ENCODE measurements at regions not wholly inside any gene's neighbourhood (a gene's known extent, or its start where the extent isn't known, plus 50 kb on each side); places are given as distances from the start of the nearest gene placed in this dataset.
A peak's percentile ranks its signal among the peaks of the same experiment; 100 is the strongest.
"Not testable (repeated sequence)": the region's sequence is repeated elsewhere in the genome, so short reads cannot be mapped to it uniquely, and the experiment has no call there.

- ATAC-seq: no peak
- Mint-ChIP-seq H3K4me3 (no peak overlapping the region), H3K4me1 (no peaks in the 10 kb centered on the region), H3K27me3 (no peaks in the 10 kb centered on the region), H3K27ac (no peak overlapping the region), H3K9me3 (peaks cover 0 to 8% of the 10 kb centered on the region in 2 donors)
- no peak for DNase-seq
These were observed 231.0 kb upstream of the EEF2KMT start for GRCh38 chr16:5328546-5328945.

GRCh38 chr16:5326395-5326794 is 228.8 kb upstream of the EEF2KMT start:
- H3K4me1 Mint-ChIP-seq: no peaks in the 10 kb centered on the region
- peaks cover 0 to 7% of the 10 kb centered on the region in 2 donors for H3K9me3 Mint-ChIP-seq
- H3K27me3 Mint-ChIP-seq: no peaks in the 10 kb centered on the region
- no peak overlapping the region for H3K27ac Mint-ChIP-seq
- no peak for DNase-seq
- H3K4me3 Mint-ChIP-seq: no peak overlapping the region
- no peak for ATAC-seq

- Mint-ChIP-seq H3K27me3 (no peaks in the 10 kb centered on the region), H3K4me1 (no peaks in the 10 kb centered on the region), H3K9me3 (peaks cover 0 to 2% of the 10 kb centered on the region in 2 donors), H3K27ac (no peak overlapping the region), H3K4me3 (no peak overlapping the region)
- ATAC-seq: no peak
- DNase-seq: no peak
These were observed 228.3 kb upstream of the EEF2KMT start for GRCh38 chr16:5325932-5326331.

GRCh38 chr16:5323284-5324141 is 225.9 kb upstream of the EEF2KMT start:
- H3K4me1 Mint-ChIP-seq: no peaks in the 10 kb centered on the region
- DNase-seq: no peak
- H3K27me3 Mint-ChIP-seq: peaks cover 2% of the 10 kb centered on the region
- ATAC-seq: no peak
- no peak overlapping the region for H3K27ac Mint-ChIP-seq
- no peak overlapping the region for H3K4me3 Mint-ChIP-seq
- H3K9me3 Mint-ChIP-seq: peaks cover 0 to 4% of the 10 kb centered on the region in 2 donors

GRCh38 chr16:5321930-5322329 is 224.3 kb upstream of the EEF2KMT start:
- Mint-ChIP-seq H3K27ac (no peak overlapping the region), H3K27me3 (peaks cover 5% of the 10 kb centered on the region), H3K4me1 (no peaks in the 10 kb centered on the region)

GRCh38 chr16:5319799-5320198 is 222.2 kb upstream of the EEF2KMT start:
- ATAC-seq (no peak), DNase-seq (no peak)
- H3K9me3 Mint-ChIP-seq: peaks cover 0 to 4% of the 10 kb centered on the region in 2 donors
- no peaks in the 10 kb centered on the region for H3K4me1 Mint-ChIP-seq
- H3K27me3 Mint-ChIP-seq: peaks cover 9% of the 10 kb centered on the region
- H3K27ac Mint-ChIP-seq: no peak overlapping the region
- no peak overlapping the region for H3K4me3 Mint-ChIP-seq

More at GRCh38 chr16:5321930-5322329, 224.3 kb upstream of the EEF2KMT start:
- no peak overlapping the region for H3K4me3 Mint-ChIP-seq
- ATAC-seq: no peak
- H3K9me3 Mint-ChIP-seq: peaks cover 0 to 4% of the 10 kb centered on the region in 2 donors
- DNase-seq: no peak

GRCh38 chr16:5315914-5316313 is 218.3 kb upstream of the EEF2KMT start:
- peaks cover 11% of the 10 kb centered on the region for H3K27me3 Mint-ChIP-seq
- no peak overlapping the region for H3K27ac Mint-ChIP-seq
- DNase-seq (no peak), ATAC-seq (no peak)
- no peak overlapping the region for H3K4me3 Mint-ChIP-seq
- H3K9me3 Mint-ChIP-seq: peaks cover 4 to 7% of the 10 kb centered on the region in 2 donors
- H3K4me1 Mint-ChIP-seq: no peaks in the 10 kb centered on the region

GRCh38 chr16:5314377-5314776 is 216.8 kb upstream of the EEF2KMT start:
- no peak overlapping the region for H3K27ac Mint-ChIP-seq
- DNase-seq (no peak), ATAC-seq (no peak)
- H3K9me3 Mint-ChIP-seq: peaks cover 0 to 7% of the 10 kb centered on the region in 2 donors
- peaks cover 11% of the 10 kb centered on the region for H3K27me3 Mint-ChIP-seq
- H3K4me3 Mint-ChIP-seq: no peak overlapping the region
- H3K4me1 Mint-ChIP-seq: no peaks in the 10 kb centered on the region

- H3K27me3 Mint-ChIP-seq: peaks cover 5% of the 10 kb centered on the region
These were observed 212.5 kb upstream of the EEF2KMT start for GRCh38 chr16:5309946-5310611.

GRCh38 chr16:5305023-5305422 is 207.4 kb upstream of the EEF2KMT start:
- H3K4me1 Mint-ChIP-seq: no peaks in the 10 kb centered on the region
- peaks cover 21% of the 10 kb centered on the region for H3K27me3 Mint-ChIP-seq
- no peak overlapping the region for H3K4me3 Mint-ChIP-seq
- peaks cover 10 to 17% of the 10 kb centered on the region in 2 donors for H3K9me3 Mint-ChIP-seq
- no peak overlapping the region for H3K27ac Mint-ChIP-seq
- no peak for DNase-seq
- ATAC-seq: no peak

More at GRCh38 chr16:5309946-5310611, 212.5 kb upstream of the EEF2KMT start:
- H3K4me3 Mint-ChIP-seq: no peak overlapping the region
- H3K9me3 Mint-ChIP-seq: peaks cover 5 to 16% of the 10 kb centered on the region in 2 donors
- no peak for DNase-seq
- peak overlapping the region in 1 of 2 donors; percentile 33 for H3K27ac Mint-ChIP-seq
- H3K4me1 Mint-ChIP-seq: no peaks in the 10 kb centered on the region
- ATAC-seq: no peak

- no peaks in the 10 kb centered on the region for H3K4me1 Mint-ChIP-seq
- no peak for DNase-seq
- ATAC-seq: no peak
- peaks cover 5 to 8% of the 10 kb centered on the region in 2 donors for H3K9me3 Mint-ChIP-seq
- H3K27me3 Mint-ChIP-seq: peaks cover 21% of the 10 kb centered on the region
- no peak overlapping the region for H3K4me3 Mint-ChIP-seq
- no peak overlapping the region for H3K27ac Mint-ChIP-seq
These were observed 204.9 kb upstream of the EEF2KMT start for GRCh38 chr16:5302372-5303114.

GRCh38 chr16:5298202-5298601 is 200.6 kb upstream of the EEF2KMT start:
- Mint-ChIP-seq H3K9me3 (peaks cover 5 to 7% of the 10 kb centered on the region in 2 donors), H3K4me3 (no peak overlapping the region), H3K27ac (no peak overlapping the region), H3K4me1 (no peaks in the 10 kb centered on the region), H3K27me3 (peaks cover 22% of the 10 kb centered on the region)
- no peak for DNase-seq
- no peak for ATAC-seq

- ATAC-seq (no peak), DNase-seq (no peak)
- H3K27me3 Mint-ChIP-seq: peaks cover 16% of the 10 kb centered on the region
These were observed 198.6 kb upstream of the EEF2KMT start for GRCh38 chr16:5296176-5296575.

GRCh38 chr16:5295304-5295703 is 197.7 kb upstream of the EEF2KMT start:
- not testable (repeated sequence) for H3K4me1 Mint-ChIP-seq, H3K4me3 Mint-ChIP-seq, H3K9me3 Mint-ChIP-seq, H3K27ac Mint-ChIP-seq, H3K27me3 Mint-ChIP-seq, DNase-seq, ATAC-seq

More at GRCh38 chr16:5296176-5296575, 198.6 kb upstream of the EEF2KMT start:
- Mint-ChIP-seq H3K4me3 (no peak overlapping the region), H3K9me3 (peaks cover 0 to 5% of the 10 kb centered on the region in 2 donors), H3K4me1 (no peaks in the 10 kb centered on the region), H3K27ac (no peak overlapping the region)

- H3K4me3 Mint-ChIP-seq, ATAC-seq, DNase-seq, H3K27me3 Mint-ChIP-seq, H3K4me1 Mint-ChIP-seq, H3K27ac Mint-ChIP-seq: not testable (repeated sequence)
- H3K9me3 Mint-ChIP-seq: peaks cover 27 to 54% of the 10 kb centered on the region in 2 donors
These were observed 184.6 kb upstream of the EEF2KMT start for GRCh38 chr16:5282152-5282551.
